ENCODE measurements at regions not wholly inside any gene's neighbourhood (a gene's known extent, or its start where the extent isn't known, plus 50 kb on each side); places are given as distances from the start of the nearest gene placed in this dataset.

GRCh38 chr10:94122211-94122610 lies 128.5 kb downstream of the PLCE1 start:
- TF ChIP-seq POLR2A (IDR thresholded peaks at IDR 0.05; ENCODE audit: low read length) (no peak), GATA1 (IDR thresholded peaks at IDR 0.05; ENCODE audit: low read depth, low read length) (no peak)

All from erythroblast (primary cell).